NOMO-1 treated with DMSO at 0.1 percent for 48 hours (cell line): ENCODE measurements at regions not wholly inside any gene's neighbourhood (a gene's known extent, or its start where the extent isn't known, plus 50 kb on each side); places are given as distances from the start of the nearest gene placed in this dataset.
"Not testable (repeated sequence)": the region's sequence is repeated elsewhere in the genome, so short reads cannot be mapped to it uniquely, and the experiment has no call there.

Source experiments
- DNase-seq: peaks from one replicate; lab custom pipeline; 2025; ENCODE audit not compliant: unreplicated experiment; lab: John Stamatoyannopoulos, UW

- DNase-seq, result no peak
Measured at GRCh38 chr2:180840641-180841040, 139.8 kb upstream of the UBE2E3 start.

GRCh38 chr2:180829836-180830235 is 150.6 kb upstream of the UBE2E3 start:
- DNase-seq, result no peak

DNA sequence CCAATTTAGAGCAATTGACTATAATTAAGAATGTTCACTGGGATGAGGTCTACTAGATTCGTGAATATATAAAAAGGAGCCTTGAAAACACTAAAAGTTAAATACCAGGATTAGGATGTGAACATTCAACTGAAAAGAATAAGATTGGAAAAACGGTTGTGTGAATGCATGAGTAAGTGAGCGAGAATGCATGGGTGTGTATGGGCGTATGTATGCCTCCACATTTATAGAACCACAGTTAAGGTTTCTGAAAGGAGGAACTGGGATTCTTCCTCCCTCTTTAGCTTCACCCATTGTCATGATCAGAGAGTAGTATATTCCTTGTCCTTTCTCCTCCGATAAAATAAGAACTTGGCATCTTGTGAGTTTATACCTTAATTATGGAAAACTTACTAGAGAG is 151.1 kb upstream of the UBE2E3 start:
- no peak for DNase-seq

- DNase-seq, result no peak
Measured at GRCh38 chr2:180828756-180829155, 151.6 kb upstream of the UBE2E3 start.

DNA sequence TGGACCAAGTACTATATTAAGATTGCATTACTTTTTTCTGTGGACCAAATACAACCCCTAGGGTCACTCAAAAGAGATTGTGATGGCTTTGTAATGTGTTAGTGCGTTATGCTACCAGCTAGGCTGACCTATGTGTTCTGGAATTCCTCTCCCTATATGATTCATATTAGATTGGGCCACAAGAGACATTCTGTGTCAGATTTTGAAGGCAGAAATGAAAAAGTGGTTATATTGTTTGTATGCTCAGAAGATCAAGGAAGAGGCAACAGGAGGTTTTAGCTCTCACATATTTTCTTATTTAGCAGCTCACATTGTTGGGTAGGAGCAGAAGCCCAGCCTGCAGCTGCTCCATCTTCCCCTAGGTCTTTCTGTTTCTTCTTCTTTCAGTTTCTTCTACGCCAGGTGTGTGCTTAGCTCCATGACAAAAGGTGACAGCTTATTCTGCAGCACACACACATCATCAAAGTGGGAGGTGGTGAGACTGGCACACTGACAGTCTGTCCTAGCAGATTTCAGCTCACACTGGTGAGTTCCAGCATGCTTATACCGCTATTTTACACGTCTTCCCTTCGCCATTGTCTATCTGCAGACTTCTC is 156.8 kb upstream of the UBE2E3 start:
- DNase-seq, result no peak

DNA sequence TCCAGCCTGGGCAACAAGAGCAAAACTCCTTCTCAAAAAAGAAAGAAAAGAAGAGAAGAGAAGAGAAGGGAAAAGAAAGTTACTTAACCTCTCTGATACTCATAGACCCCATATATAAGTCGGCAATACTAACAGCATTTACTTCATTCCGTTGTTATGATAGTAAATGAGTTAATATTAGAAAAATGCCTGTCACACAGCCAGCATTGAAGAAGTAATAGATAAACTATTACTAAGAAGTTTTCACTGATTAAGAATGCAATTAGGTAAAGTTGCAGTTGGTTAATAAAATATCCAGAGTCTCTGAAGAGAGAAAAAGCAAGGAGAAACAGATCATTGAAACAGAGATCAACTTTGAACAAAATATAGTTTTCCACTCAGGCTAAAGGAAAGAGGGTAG is 161.3 kb upstream of the UBE2E3 start:
- no peak for DNase-seq

- DNase-seq, result not testable (repeated sequence)
Measured at GRCh38 chr2:180818700-180819099, 161.7 kb upstream of the UBE2E3 start.

GRCh38 chr2:180799141-180799540 is 181.3 kb upstream of the UBE2E3 start:
- no peak for DNase-seq

- DNase-seq, result no peak
Measured at GRCh38 chr2:180790891-180791290, 189.5 kb upstream of the UBE2E3 start.

DNA sequence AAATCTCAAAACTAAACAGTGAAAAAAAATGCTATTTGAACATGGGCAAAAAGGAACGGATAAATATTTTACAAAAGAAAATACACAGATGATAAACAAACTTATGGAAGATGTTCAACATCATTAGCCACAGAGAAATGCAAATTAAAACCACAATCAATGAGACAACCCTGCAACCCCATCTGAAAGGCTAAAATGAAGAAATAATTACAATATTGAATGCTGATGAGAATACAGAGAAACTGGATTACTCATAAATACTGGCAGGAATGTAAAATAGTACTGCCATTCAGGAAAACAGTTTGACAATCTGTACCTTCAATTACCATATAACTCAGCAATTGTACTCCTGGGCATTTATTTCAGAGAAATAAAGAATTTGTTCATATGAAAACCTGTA is 193.1 kb upstream of the UBE2E3 start:
- no peak for DNase-seq

DNA sequence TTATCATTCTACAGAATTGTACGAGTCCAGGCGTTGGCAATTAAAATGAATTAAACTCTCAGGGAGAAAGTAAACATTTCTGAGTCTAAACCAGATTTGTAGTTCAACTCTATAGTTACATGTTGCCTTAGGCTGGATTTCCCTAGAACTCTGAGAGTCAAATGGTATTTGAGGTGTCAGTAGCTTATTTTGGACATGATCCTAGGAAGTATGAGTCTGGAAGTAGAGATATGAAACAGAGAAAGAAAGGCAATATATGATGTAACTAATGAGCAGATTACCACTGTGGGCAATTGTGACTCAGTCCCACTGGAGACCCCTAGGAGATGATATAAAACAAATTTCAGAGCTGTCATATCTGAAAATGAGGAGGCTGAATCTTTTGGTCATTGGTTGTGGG is 199.1 kb upstream of the UBE2E3 start:
- no peak for DNase-seq

- DNase-seq, result no peak
Measured at GRCh38 chr2:180778291-180778690, 202.1 kb upstream of the UBE2E3 start.

DNA sequence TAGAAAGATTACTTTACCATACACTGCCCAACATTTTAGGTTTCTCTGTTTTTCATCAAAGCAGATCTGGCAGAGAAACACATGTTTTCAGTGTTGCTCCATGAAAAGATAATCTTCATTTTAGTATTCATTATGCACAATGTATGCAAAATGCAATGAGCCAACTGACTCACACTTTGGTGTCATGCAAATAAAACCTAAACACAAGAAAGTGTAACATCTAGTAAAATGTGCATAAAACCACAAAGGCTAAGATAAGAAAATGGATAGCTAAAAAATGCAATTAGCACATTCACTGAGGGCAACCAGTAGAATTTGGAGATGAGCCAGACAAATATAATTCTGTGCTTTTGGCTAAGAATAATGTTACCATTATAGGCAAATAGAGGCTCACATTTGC is 203.5 kb upstream of the UBE2E3 start:
- no peak for DNase-seq

DNA sequence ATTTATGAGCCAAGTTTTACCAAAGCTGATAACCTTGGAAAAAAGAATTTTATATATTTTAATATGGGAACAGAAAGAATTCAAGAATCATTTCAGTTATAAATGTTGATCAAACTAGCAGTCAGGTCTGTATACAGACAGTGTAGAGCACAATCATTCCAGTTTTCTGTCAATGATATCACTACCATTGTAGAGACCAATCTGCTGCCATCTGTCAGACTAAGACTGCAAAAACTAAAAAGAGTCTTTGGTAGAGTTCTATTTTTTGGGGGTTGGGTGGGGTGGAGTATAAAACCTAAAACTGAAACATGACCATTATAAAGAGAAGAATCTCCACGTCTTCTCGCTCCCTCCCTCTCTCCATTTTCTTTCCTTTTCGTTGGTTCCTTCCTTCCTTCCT is 204.7 kb upstream of the UBE2E3 start:
- DNase-seq, result no peak

- DNase-seq, result not testable (repeated sequence)
Measured at GRCh38 chr2:180765316-180765715, 215.1 kb upstream of the UBE2E3 start.

DNA sequence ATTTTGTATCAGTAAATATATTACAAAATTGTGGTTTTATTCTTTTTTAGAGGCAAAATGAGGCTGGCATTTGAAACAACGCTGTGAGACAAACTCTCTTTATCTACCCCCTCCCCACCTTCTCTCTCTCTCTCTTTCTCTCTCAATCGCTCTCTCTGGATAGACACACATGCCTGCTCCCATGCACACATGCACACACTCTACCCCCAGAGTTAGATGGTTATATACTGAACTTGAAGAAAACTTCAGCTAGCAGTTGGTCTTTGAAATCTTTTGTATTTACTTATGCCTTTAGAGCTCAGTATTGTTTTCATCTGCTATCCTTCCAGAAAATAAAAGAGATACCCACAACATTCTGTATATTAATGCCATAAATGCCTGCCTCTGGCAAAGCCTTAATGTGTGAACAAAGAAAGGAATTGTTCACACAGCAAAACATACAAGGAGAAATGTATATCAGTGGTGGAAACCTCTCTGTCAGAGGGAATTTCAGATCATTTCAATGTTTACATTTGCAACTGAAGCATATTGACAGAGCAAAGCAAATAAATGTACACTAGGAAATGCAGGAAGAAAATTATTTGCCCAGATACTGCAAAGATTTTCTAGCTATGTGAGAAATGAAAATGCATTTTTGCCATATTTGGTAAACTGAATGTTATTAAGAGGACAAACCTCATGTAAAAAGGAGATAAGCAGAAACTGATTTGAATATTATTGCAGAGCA is 217.0 kb upstream of the UBE2E3 start:
- DNase-seq, result no peak

DNA sequence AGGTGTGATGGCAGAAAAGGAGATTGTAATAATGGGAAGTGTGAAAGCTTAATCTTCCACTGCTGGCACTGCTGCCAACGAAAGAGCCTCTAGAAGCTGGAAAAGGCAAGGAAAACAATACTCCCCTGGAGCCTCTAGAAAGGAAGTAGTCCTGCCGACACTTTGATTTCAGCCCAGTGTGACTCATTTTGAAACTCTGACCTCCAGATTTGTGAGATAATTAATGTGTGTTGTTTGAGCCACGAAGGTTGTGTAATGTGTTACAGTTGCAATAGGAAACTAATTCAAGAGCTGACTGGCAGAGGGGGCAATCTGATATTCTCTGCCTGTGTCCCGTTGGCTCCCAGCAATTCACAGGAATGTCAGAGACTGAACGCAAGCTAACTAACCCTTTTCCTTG is 219.2 kb upstream of the UBE2E3 start:
- DNase-seq, result peak; percentile 87

DNA sequence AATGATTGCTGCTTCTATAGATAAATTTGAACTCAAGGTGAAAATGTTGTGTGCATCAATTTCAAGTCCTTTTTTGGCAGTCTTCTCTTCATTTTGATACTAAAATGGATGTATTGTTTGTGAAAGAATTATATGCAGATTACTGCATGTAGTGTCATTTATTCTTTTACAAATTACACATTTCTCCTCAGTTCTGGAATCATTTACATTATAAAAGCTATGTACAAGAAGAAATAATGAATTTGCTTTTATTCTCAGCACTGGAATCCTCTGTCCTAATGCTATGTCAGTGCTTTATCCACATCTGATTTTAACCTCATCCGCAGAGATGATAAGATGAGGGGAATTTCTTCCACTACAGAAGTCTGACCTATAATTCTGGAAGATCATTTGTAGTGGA is 220.8 kb upstream of the UBE2E3 start:
- DNase-seq, result no peak

- peak; percentile 78 for DNase-seq
Measured at GRCh38 chr2:180753809-180754761, 226.3 kb upstream of the UBE2E3 start.

DNA sequence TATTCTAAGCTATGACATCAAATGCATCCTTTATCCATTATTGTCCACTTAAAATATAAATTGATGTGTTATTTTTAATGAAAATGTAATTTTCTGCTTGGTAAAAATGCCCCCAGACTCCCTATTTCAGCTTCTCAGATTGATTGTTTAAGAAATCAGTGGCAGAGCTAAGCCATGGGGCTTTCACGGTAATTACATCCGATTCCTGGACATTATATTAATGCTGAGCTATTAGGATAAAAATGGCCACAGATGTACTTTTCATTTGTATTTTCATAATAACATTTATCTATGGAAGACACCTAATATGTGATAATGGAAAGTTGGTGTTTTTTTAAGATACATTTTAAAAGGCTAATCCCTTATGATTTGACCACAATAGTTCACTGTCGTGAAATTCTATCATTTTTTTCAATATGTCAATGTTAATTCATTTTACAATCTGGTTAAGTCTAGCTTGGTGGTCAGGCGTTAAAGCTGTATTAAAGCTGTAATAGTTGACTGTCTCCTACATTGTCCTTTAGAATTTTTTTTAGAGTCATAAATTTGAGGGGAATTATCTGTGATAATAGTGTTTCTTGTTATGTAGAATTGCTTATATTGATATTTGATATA is 229.0 kb upstream of the UBE2E3 start:
- no peak for DNase-seq

- DNase-seq, result no peak
Measured at GRCh38 chr2:180747728-180748127, 232.7 kb upstream of the UBE2E3 start.
